ENCODE measurements at regions not wholly inside any gene's neighbourhood (a gene's known extent, or its start where the extent isn't known, plus 50 kb on each side); places are given as distances from the start of the nearest gene placed in this dataset.

GRCh38 chr3:74693696-74694393 is 79.4 kb upstream of the CNTN3 start:
- TF ChIP-seq CTCF (IDR thresholded peaks at IDR 0.05) (no peak), POLR2A (IDR thresholded peaks at IDR 0.05) (no peak)

Measured in adrenal gland (tissue), 5 donors.